ENCODE measurements at regions not wholly inside any gene's neighbourhood (a gene's known extent, or its start where the extent isn't known, plus 50 kb on each side); places are given as distances from the start of the nearest gene placed in this dataset.

- Histone ChIP-seq H3K36me3 (ENCODE audit: low read length) (no peaks in the 10 kb centered on the region), H3F3A (ENCODE audit: insufficient read depth) (no peaks in the 10 kb centered on the region), H3K27me3 (ENCODE audit: low read length) (no peaks in the 10 kb centered on the region), H3K9me2 (replicated peaks; ENCODE audit: insufficient read depth, low read length) (no peaks in the 10 kb centered on the region), H2AFZ (ENCODE audit: low read depth, low read length, severe bottlenecking) (no peak overlapping the region), H3K4me3 (ENCODE audit: insufficient read depth, low read length, poor library complexity, severe bottlenecking) (no peak overlapping the region), H3K9ac (ENCODE audit: low read length) (no peak overlapping the region), H4K20me1 (ENCODE audit: low read depth, low read length) (no peaks in the 10 kb centered on the region), H3K27ac (ENCODE audit: low read depth, low read length) (no peak overlapping the region), H3K79me2 (ENCODE audit: insufficient read depth, low read length) (no peaks in the 10 kb centered on the region), H3K4me2 (ENCODE audit: low read depth, low read length, poor library complexity, severe bottlenecking) (no peak overlapping the region), H3K9me3 (ENCODE audit: insufficient read depth, low read length) (no peaks in the 10 kb centered on the region)
- no peak for TF ChIP-seq EZH2phosphoT487 (conservative IDR thresholded peaks at IDR 0.05; ENCODE audit: low read length)
- no peak for TF ChIP-seq CTCF (IDR thresholded peaks at IDR 0.05; ENCODE audit: insufficient read depth, low read length, poor library complexity, severe bottlenecking)
Measured at GRCh38 chr5:121006217-121006616, 542.1 kb downstream of the PRR16 start.

- Histone ChIP-seq H3K9ac (ENCODE audit: low read length) (no peak overlapping the region), H3K79me2 (ENCODE audit: insufficient read depth, low read length) (no peaks in the 10 kb centered on the region), H3K9me3 (ENCODE audit: insufficient read depth, low read length) (no peaks in the 10 kb centered on the region), H3K27me3 (ENCODE audit: low read length) (no peaks in the 10 kb centered on the region), H3F3A (ENCODE audit: insufficient read depth) (no peaks in the 10 kb centered on the region), H3K9me2 (replicated peaks; ENCODE audit: insufficient read depth, low read length) (no peaks in the 10 kb centered on the region), H3K4me3 (ENCODE audit: insufficient read depth, low read length, poor library complexity, severe bottlenecking) (no peak overlapping the region), H2AFZ (ENCODE audit: low read depth, low read length, severe bottlenecking) (no peak overlapping the region), H3K36me3 (ENCODE audit: low read length) (no peaks in the 10 kb centered on the region), H4K20me1 (ENCODE audit: low read depth, low read length) (no peaks in the 10 kb centered on the region), H3K4me2 (ENCODE audit: low read depth, low read length, poor library complexity, severe bottlenecking) (no peak overlapping the region), H3K27ac (ENCODE audit: low read depth, low read length) (no peak overlapping the region)
- TF ChIP-seq EZH2phosphoT487 (conservative IDR thresholded peaks at IDR 0.05; ENCODE audit: low read length) (no peak), CTCF (IDR thresholded peaks at IDR 0.05; ENCODE audit: insufficient read depth, low read length, poor library complexity, severe bottlenecking) (no peak)
Measured at GRCh38 chr5:121008041-121008440, 543.9 kb downstream of the PRR16 start.

- H3K4me3 ChIP-seq (ENCODE audit: insufficient read depth, low read length, poor library complexity, severe bottlenecking): no peak overlapping the region
- H3K4me2 ChIP-seq (ENCODE audit: low read depth, low read length, poor library complexity, severe bottlenecking): no peak overlapping the region
- no peak for TF ChIP-seq EZH2phosphoT487 (conservative IDR thresholded peaks at IDR 0.05; ENCODE audit: low read length)
- no peak for TF ChIP-seq CTCF (IDR thresholded peaks at IDR 0.05; ENCODE audit: insufficient read depth, low read length, poor library complexity, severe bottlenecking)
- no peaks in the 10 kb centered on the region for H3K79me2 ChIP-seq (ENCODE audit: insufficient read depth, low read length)
- H3K9me3 ChIP-seq (ENCODE audit: insufficient read depth, low read length): no peaks in the 10 kb centered on the region
- no peak overlapping the region for H3K27ac ChIP-seq (ENCODE audit: low read depth, low read length)
- no peak overlapping the region for H3K9ac ChIP-seq (ENCODE audit: low read length)
- H3K36me3 ChIP-seq (ENCODE audit: low read length): no peaks in the 10 kb centered on the region
- H3K27me3 ChIP-seq (ENCODE audit: low read length): no peaks in the 10 kb centered on the region
- no peaks in the 10 kb centered on the region for H4K20me1 ChIP-seq (ENCODE audit: low read depth, low read length)
- H3F3A ChIP-seq (ENCODE audit: insufficient read depth): no peaks in the 10 kb centered on the region
- H2AFZ ChIP-seq (ENCODE audit: low read depth, low read length, severe bottlenecking): no peak overlapping the region
- no peaks in the 10 kb centered on the region for H3K9me2 ChIP-seq (replicated peaks; ENCODE audit: insufficient read depth, low read length)
Measured at GRCh38 chr5:121009058-121009457, 545.0 kb downstream of the PRR16 start.

Data from SU-DHL-6 (cell line).